Keratinocyte (primary cell): ENCODE measurements at regions not wholly inside any gene's neighbourhood (a gene's known extent, or its start where the extent isn't known, plus 50 kb on each side); places are given as distances from the start of the nearest gene placed in this dataset.

Experiments
- DNase-seq: peaks from one replicate; pipeline ENCODE4 v3.0.0-alpha.2; 2011; ENCODE audit warnings: low read depth, missing footprints, low spot score
- FAIRE-seq: peaks from 2 replicates; lab custom pipeline; 2011; peaks lifted over from hg19 to GRCh38; lab: Jason Lieb, UNC
- H2AFZ ChIP-seq: 2 replicates; pipeline ENCODE4 v1.6.0; 2012; ENCODE audit warnings: low read length, control low read depth, inconsistent platforms; ENCODE audit not compliant: control insufficient read depth
- H3K27ac ChIP-seq: 2 replicates; pipeline ENCODE4 v1.5.1; 2011; ENCODE audit warnings: low read length; ENCODE audit not compliant: control insufficient read depth, insufficient read depth
- H3K27me3 ChIP-seq: 3 replicates; pipeline ENCODE4 v1.6.0; 2011; ENCODE audit warnings: low read length; ENCODE audit not compliant: control insufficient read depth, insufficient read depth; ENCODE audit errors: extremely low read depth
- H3K36me3 ChIP-seq, 2 experiments: 2 replicates in 1 of 2; 3 replicates in 1 of 2; pipeline ENCODE4 v1.5.1; 2011; ENCODE audit warnings: low read length in 2 of 2, mild to moderate bottlenecking in 1 of 2; ENCODE audit not compliant: control insufficient read depth in 2 of 2, insufficient read depth in 2 of 2; ENCODE audit errors: extremely low read depth in 1 of 2
- H3K4me1 ChIP-seq: 3 replicates; pipeline ENCODE4 v1.5.1; 2011; ENCODE audit warnings: low read length; ENCODE audit not compliant: control insufficient read depth, insufficient read depth; ENCODE audit errors: extremely low read depth
- H3K4me2 ChIP-seq: 3 replicates; pipeline ENCODE4 v1.6.0; 2011; ENCODE audit warnings: low read depth, low read length; ENCODE audit not compliant: control insufficient read depth, insufficient read depth; ENCODE audit errors: extremely low read depth
- H3K4me3 ChIP-seq, 3 experiments: fragments of 200-600 bp in 1 of 3; sonication (generic) in 1 of 3; 2 replicates in 2 of 3; 3 replicates in 1 of 3; pipeline ENCODE4 v1.5.1; 2011 to 2016; ENCODE audit warnings: low read length in 3 of 3, mild to moderate bottlenecking in 3 of 3, control low read depth in 2 of 3, inconsistent platforms in 1 of 3, low read depth in 1 of 3, mixed read lengths in 1 of 3, mixed run types in 1 of 3, moderate library complexity in 1 of 3; ENCODE audit not compliant: control insufficient read depth in 2 of 3, insufficient read depth in 2 of 3; ENCODE audit errors: extremely low read depth in 1 of 3
- H3K79me2 ChIP-seq: 2 replicates; pipeline ENCODE4 v1.6.0; 2012; ENCODE audit warnings: low read length; ENCODE audit not compliant: control insufficient read depth, insufficient read depth
- H3K9ac ChIP-seq: 3 replicates; pipeline ENCODE4 v1.6.0; 2011; ENCODE audit warnings: low read length; ENCODE audit not compliant: control insufficient read depth, insufficient read depth; ENCODE audit errors: extremely low read depth
- H3K9me1 ChIP-seq: 3 replicates; pipeline ENCODE4 v1.6.0; 2011; ENCODE audit warnings: low read length; ENCODE audit not compliant: control insufficient read depth, insufficient read depth; ENCODE audit errors: extremely low read depth
- H3K9me3 ChIP-seq: 2 replicates; pipeline ENCODE4 v1.5.1; 2012; ENCODE audit warnings: low read depth, low read length; ENCODE audit not compliant: control insufficient read depth
- H4K20me1 ChIP-seq: 3 replicates; pipeline ENCODE4 v1.6.0; 2011; ENCODE audit warnings: low read length; ENCODE audit not compliant: control insufficient read depth, insufficient read depth; ENCODE audit errors: extremely low read depth
- EZH2 ChIP-seq: IDR thresholded peaks from one replicate; pipeline ENCODE4 v1.6.1; 2012; ENCODE audit warnings: inconsistent platforms, mild to moderate bottlenecking, low read length, moderate library complexity
- dilution Hi-C: fragments of 300-500 bp; cut with MboI; formaldehyde crosslinking; loops from one replicate; pipeline ENCODE4 v1.7.0; 2020; ENCODE audit warnings: low sequenced_read_pairs; ENCODE audit not compliant: extremely low pct_ligation_motif_present
- TF ChIP-seq, protein P1 (sequence below), 3 experiments: IDR thresholded peaks in 1 of 3; conservative IDR thresholded peaks in 1 of 3; optimal IDR thresholded peaks in 1 of 3; 2 replicates in 2 of 3; 3 replicates in 1 of 3; pipeline versions ENCODE3 to v1.5.1; 2011; ENCODE audit warnings: low read length in 3 of 3, mild to moderate bottlenecking in 3 of 3, moderate library complexity in 2 of 3, control low read depth in 1 of 3, inconsistent platforms in 1 of 3; ENCODE audit not compliant: insufficient read depth in 2 of 3; ENCODE audit errors: extremely low read depth in 1 of 3

DNA sequence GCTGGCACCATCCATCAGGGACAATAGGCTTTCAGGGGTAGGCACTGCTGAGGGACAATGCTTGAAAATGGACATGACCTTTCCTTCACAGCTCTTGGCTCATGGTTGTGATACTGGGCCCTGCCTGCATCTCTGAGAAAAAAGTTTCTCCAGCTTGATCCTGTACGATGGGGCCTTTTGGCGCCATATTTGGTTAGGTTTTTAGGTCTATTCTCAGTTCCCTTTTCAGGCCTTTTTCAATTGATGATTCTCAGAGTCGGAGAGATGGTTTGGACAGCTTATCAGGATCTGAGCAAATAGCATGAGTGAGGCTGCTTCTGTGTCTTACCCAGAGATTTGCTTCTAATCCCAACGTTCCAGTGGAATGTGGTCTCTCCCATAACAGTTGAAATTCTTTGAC lies 141.6 kb downstream of the ZNF518B start:
- Histone ChIP-seq H3K4me1 (no peaks in the 10 kb centered on the region), H3K4me2 (no peak overlapping the region), H3K27me3 (no peaks in the 10 kb centered on the region), H4K20me1 (no peaks in the 10 kb centered on the region), H3K79me2 (no peaks in the 10 kb centered on the region), H3K36me3 (no peaks in the 10 kb centered on the region), H3K9me1 (no peaks in the 10 kb centered on the region), H3K9me3 (no peaks in the 10 kb centered on the region), H2AFZ (no peak overlapping the region), H3K4me3 (no peak overlapping the region), H3K27ac (no peak overlapping the region), H3K9ac (no peak overlapping the region)
- dilution Hi-C loops: no loop called here
- DNase-seq (no peak), FAIRE-seq (no peak)
- TF ChIP-seq, protein P1, sequence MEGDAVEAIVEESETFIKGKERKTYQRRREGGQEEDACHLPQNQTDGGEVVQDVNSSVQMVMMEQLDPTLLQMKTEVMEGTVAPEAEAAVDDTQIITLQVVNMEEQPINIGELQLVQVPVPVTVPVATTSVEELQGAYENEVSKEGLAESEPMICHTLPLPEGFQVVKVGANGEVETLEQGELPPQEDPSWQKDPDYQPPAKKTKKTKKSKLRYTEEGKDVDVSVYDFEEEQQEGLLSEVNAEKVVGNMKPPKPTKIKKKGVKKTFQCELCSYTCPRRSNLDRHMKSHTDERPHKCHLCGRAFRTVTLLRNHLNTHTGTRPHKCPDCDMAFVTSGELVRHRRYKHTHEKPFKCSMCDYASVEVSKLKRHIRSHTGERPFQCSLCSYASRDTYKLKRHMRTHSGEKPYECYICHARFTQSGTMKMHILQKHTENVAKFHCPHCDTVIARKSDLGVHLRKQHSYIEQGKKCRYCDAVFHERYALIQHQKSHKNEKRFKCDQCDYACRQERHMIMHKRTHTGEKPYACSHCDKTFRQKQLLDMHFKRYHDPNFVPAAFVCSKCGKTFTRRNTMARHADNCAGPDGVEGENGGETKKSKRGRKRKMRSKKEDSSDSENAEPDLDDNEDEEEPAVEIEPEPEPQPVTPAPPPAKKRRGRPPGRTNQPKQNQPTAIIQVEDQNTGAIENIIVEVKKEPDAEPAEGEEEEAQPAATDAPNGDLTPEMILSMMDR (optimal IDR thresholded peaks at IDR 0.05 in 1 of 3, IDR thresholded peaks at IDR 0.05 in 1 of 3, conservative IDR thresholded peaks at IDR 0.05 in 1 of 3; ENCODE audit: extremely low read depth in 1 of 3, insufficient read depth in 2 of 3, low read length in 3 of 3): no peak
- no peak for TF ChIP-seq EZH2

DNA sequence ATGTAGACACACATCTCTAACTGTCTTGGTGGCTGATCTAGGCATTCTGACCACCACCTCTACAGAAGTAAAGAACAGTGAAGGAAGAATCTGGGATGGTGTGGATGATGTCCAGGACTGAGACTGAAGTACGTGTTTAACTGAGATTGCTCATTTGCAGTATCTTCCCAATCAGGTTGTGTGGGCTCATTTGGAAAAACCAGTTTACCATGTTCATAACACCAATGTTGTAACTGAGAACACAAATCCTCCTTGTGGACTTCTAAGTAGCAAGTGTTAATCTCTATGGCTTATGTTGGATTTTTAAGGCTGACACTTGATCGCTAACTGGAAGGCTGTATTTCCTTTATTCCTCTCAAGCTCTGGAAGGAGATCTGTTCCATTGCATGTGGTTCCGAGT lies 144.7 kb downstream of the ZNF518B start:
- Histone ChIP-seq H3K4me3 (no peak overlapping the region), H3K9ac (no peak overlapping the region), H3K36me3 (no peaks in the 10 kb centered on the region), H3K4me1 (no peaks in the 10 kb centered on the region), H3K9me1 (no peaks in the 10 kb centered on the region), H2AFZ (no peak overlapping the region), H3K79me2 (no peaks in the 10 kb centered on the region), H3K4me2 (no peak overlapping the region), H3K27ac (no peak overlapping the region), H3K27me3 (no peaks in the 10 kb centered on the region), H3K9me3 (no peaks in the 10 kb centered on the region), H4K20me1 (no peaks in the 10 kb centered on the region)
- DNase-seq (no peak), FAIRE-seq (peak; percentile 17)
- dilution Hi-C loops: no loop called here
- TF ChIP-seq, protein P1 (optimal IDR thresholded peaks at IDR 0.05 in 1 of 3, IDR thresholded peaks at IDR 0.05 in 1 of 3, conservative IDR thresholded peaks at IDR 0.05 in 1 of 3; ENCODE audit: extremely low read depth in 1 of 3, insufficient read depth in 2 of 3, low read length in 3 of 3): no peak
- no peak for TF ChIP-seq EZH2
